Activated CD4-positive, alpha-beta T cell treated with anti-CD3 and anti-CD28 coated beads, Interleukin-2, amount 10 ng/mL, durations not matched to agents 24 days and 14 days (primary cell): ENCODE measurements at regions not wholly inside any gene's neighbourhood (a gene's known extent, or its start where the extent isn't known, plus 50 kb on each side); places are given as distances from the start of the nearest gene placed in this dataset.
"Not testable (repeated sequence)": the region's sequence is repeated elsewhere in the genome, so short reads cannot be mapped to it uniquely, and the experiment has no call there.

ENCODE experiments used
- DNase-seq: peaks from one replicate; pipeline ENCODE4 v3.0.0; 2022
- H3K27ac Mint-ChIP-seq: one replicate; pipeline ENCODE4 v1.8.0; 2022; ENCODE audit warnings: mild to moderate bottlenecking, mixed read lengths
- H3K27me3 Mint-ChIP-seq: one replicate; pipeline ENCODE4 v1.8.0; 2022; ENCODE audit warnings: mixed read lengths
- H3K36me3 Mint-ChIP-seq: one replicate; pipeline ENCODE4 v1.8.0; 2022; ENCODE audit warnings: low read depth, mild to moderate bottlenecking, mixed read lengths
- H3K4me1 Mint-ChIP-seq: one replicate; pipeline ENCODE4 v1.8.0; 2021; ENCODE audit warnings: mixed read lengths
- H3K4me3 Mint-ChIP-seq: one replicate; pipeline ENCODE4 v1.8.0; 2022; ENCODE audit warnings: mild to moderate bottlenecking, moderate library complexity, mixed read lengths
- H3K9me3 Mint-ChIP-seq: one replicate; pipeline ENCODE4 v1.8.0; 2021; ENCODE audit warnings: mixed read lengths
- intact Hi-C: fragments of 100-400 bp; cut with micrococcal nuclease; formaldehyde crosslinking; loops from one replicate; pipeline ENCODE4 v1.15.1; 2023

DNA sequence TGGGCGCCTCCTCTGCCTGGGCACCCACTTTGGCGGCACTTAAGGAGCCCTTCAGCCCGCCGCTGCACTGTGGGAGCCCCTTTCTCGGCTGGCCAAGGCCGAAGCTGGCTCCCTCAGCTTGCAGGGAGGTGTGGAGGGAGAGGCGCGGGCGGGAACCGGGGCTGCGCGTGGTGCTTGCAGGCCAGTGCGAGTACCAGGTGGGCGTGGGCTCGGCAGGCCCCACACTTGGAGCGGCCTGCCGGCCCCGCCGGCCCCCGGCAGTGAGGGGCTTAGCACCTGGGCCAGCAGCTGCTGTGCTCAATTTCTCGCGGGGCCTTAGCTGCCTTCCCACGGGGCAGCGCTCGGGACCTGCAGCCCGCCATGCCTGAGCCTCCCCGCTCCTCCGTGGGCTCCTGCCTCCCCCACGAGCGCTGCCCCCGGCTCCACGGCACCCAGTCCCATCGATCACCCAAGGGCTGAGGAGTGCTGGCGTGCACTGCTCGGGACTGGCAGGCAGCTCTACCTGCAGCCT, 182.4 kb upstream of the GPRIN3 start:
- not testable (repeated sequence) for H3K36me3 Mint-ChIP-seq, DNase-seq, H3K27me3 Mint-ChIP-seq, H3K4me1 Mint-ChIP-seq, H3K4me3 Mint-ChIP-seq, H3K9me3 Mint-ChIP-seq, H3K27ac Mint-ChIP-seq
- intact Hi-C loops, result loop anchor here (5.0 to 10.0 kb wide), 2 partner anchors 115 to 412 kb away; no protein-coding TSS in a partner anchor

DNA sequence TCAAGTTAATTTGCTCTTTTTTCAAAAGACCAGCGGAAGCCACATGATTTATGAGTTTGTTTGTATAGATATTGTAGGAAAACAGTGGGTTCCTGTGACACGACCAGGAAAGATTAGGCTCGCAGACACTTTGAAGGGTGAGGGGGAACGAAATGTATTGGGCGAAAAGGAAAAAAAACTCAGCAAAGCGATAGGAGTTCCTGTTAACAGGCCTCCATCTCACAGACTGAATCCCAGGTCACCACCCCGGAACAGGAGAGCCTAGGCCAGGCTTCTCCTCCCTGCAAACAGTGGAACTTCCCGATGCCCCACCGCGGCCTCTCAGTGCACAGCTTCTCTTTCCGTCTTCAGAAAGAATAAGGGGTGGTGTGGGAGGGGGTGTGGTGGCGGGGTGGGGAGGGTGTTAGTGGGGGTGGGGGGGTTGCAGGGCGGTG, 181.8 kb upstream of the GPRIN3 start:
- no peaks in the 10 kb centered on the region for H3K4me1 Mint-ChIP-seq
- intact Hi-C loops, result loop anchor here (5.0 to 10.0 kb wide), 2 partner anchors 115 to 413 kb away; no protein-coding TSS in a partner anchor
- H3K4me3 Mint-ChIP-seq, result no peak overlapping the region
- DNase-seq, result no peak
- H3K36me3 Mint-ChIP-seq, result no peaks in the 10 kb centered on the region
- no peak overlapping the region for H3K27ac Mint-ChIP-seq
- H3K27me3 Mint-ChIP-seq, result no peaks in the 10 kb centered on the region
- H3K9me3 Mint-ChIP-seq, result no peaks in the 10 kb centered on the region

GRCh38 chr4:89488736-89489135, 181.1 kb upstream of the GPRIN3 start:
- no peaks in the 10 kb centered on the region for H3K9me3 Mint-ChIP-seq
- no peaks in the 10 kb centered on the region for H3K27me3 Mint-ChIP-seq
- H3K4me1 Mint-ChIP-seq, result no peaks in the 10 kb centered on the region
- H3K36me3 Mint-ChIP-seq, result no peaks in the 10 kb centered on the region
- intact Hi-C loops, result loop anchor here (5.0 to 10.0 kb wide), 2 partner anchors 116 to 414 kb away; no protein-coding TSS in a partner anchor
- no peak for DNase-seq
- no peak overlapping the region for H3K4me3 Mint-ChIP-seq
- no peak overlapping the region for H3K27ac Mint-ChIP-seq

DNA sequence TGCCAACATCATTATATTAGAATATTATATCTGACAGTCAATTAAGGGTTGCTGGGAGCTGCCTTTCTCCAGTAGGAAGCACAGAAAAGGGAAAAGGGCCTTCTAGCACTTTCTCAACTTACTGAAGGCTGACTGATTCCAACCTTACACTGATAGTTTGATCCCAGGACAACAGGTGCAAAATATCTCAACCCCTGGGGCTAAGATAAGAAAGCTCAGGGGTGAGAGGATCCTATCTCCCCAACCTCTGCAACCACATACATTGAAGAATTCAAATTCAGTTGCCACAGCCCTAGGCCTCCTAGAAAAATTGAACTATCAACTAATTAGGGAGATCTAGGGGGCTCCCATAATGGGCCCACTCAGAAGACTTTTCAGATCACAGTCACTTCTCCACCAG, 179.1 kb upstream of the GPRIN3 start:
- Mint-ChIP-seq H3K4me3 (no peak overlapping the region), H3K27ac (no peak overlapping the region), H3K9me3 (no peaks in the 10 kb centered on the region), H3K4me1 (no peaks in the 10 kb centered on the region), H3K36me3 (no peaks in the 10 kb centered on the region), H3K27me3 (no peaks in the 10 kb centered on the region)
- DNase-seq, result no peak
- intact Hi-C loops, result loop anchor here (5.0 to 10.0 kb wide), 2 partner anchors 118 to 416 kb away; no protein-coding TSS in a partner anchor

DNA sequence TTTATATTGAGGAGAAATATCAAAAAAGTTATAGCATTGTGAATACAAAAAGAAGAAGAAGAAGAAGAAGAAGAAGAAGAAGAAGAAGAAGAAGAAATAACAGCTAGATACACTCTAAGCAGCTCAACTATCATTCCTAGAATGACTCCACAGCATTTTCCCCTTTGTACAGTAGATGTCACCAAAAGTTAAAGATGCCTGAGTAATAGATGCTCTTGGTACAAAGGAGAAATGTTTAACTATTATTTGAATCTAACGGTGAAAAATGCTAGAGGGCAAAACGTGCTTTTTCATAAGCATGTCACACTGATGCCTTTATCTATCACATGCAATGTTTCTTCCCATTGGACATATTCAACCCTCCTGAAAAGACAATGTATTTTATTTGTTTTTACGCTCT, 178.4 kb upstream of the GPRIN3 start:
- Mint-ChIP-seq H3K4me1 (no peaks in the 10 kb centered on the region), H3K36me3 (no peaks in the 10 kb centered on the region), H3K27ac (no peak overlapping the region), H3K27me3 (no peaks in the 10 kb centered on the region), H3K9me3 (no peaks in the 10 kb centered on the region), H3K4me3 (no peak overlapping the region)
- intact Hi-C loops, result loop anchor here (5.0 to 10.0 kb wide), 2 partner anchors 119 to 416 kb away; no protein-coding TSS in a partner anchor
- DNase-seq, result no peak

DNA sequence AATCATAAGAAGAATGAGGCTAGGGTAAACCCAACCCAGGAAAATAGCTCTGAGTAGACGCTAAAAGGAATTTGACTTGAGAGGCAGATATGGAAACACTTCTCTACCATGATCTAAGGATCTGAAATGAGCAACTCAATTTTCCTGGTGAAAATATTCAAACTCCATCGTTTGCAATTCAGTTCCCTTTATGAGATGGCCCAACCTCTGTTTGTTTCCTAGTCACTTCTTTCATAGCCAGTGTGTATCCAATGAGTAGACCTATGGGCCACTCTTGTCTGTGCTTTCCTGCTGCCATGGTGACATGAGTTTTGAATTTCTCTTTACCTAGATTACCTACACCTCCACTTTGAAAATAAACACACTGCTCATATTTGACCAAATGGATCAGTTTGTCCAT, 176.2 kb upstream of the GPRIN3 start:
- intact Hi-C loops, result loop anchor here (10.0 kb wide), 1 partner anchor 121 kb away; no protein-coding TSS in a partner anchor
- no peaks in the 10 kb centered on the region for H3K36me3 Mint-ChIP-seq
- H3K9me3 Mint-ChIP-seq, result peaks cover 6% of the 10 kb centered on the region
- H3K27me3 Mint-ChIP-seq, result peaks cover 3% of the 10 kb centered on the region
- no peak overlapping the region for H3K27ac Mint-ChIP-seq
- H3K4me1 Mint-ChIP-seq, result no peaks in the 10 kb centered on the region
- DNase-seq, result no peak
- no peak overlapping the region for H3K4me3 Mint-ChIP-seq

- no peaks in the 10 kb centered on the region for H3K4me1 Mint-ChIP-seq
- intact Hi-C loops, result loop anchor here (10.0 kb wide), 1 partner anchor 122 kb away; no protein-coding TSS in a partner anchor
- no peak for DNase-seq
- no peak overlapping the region for H3K4me3 Mint-ChIP-seq
- H3K27me3 Mint-ChIP-seq, result peaks cover 3% of the 10 kb centered on the region
- H3K27ac Mint-ChIP-seq, result no peak overlapping the region
- no peaks in the 10 kb centered on the region for H3K36me3 Mint-ChIP-seq
- H3K9me3 Mint-ChIP-seq, result peaks cover 6% of the 10 kb centered on the region
These were observed 175.5 kb upstream of the GPRIN3 start for GRCh38 chr4:89482926-89483595.

GRCh38 chr4:89482251-89482650, 174.7 kb upstream of the GPRIN3 start:
- intact Hi-C loops, result loop anchor here (10.0 kb wide), 1 partner anchor 123 kb away; no protein-coding TSS in a partner anchor
- Mint-ChIP-seq H3K4me3 (no peak overlapping the region), H3K4me1 (no peaks in the 10 kb centered on the region), H3K27ac (no peak overlapping the region), H3K36me3 (no peaks in the 10 kb centered on the region), H3K9me3 (peaks cover 6% of the 10 kb centered on the region), H3K27me3 (peaks cover 3% of the 10 kb centered on the region)
- no peak for DNase-seq

DNA sequence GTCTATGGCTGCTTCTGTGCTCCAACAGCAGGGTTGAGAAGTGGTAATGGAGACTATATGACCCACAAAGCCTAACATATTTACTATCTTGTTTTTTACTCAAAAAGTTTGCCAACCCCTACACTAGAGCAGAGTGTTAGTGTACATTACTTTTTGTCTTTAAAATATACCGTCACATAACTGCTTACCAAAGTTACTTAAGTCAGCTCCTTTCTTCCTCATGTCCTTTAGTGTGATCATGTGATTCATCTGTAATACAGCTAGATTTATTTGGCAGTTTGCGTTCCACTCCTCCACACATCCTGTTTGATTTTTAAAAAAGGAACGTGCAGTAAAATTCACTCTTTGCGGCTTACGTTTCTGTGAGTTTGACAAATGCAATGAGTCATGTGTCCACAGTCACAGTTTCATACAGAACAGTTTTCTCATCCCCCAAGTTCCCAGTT, 162.4 kb upstream of the GPRIN3 start:
- Mint-ChIP-seq H3K27ac (peak overlapping the region; percentile 75), H3K4me1 (peaks cover 21% of the 10 kb centered on the region), H3K9me3 (no peaks in the 10 kb centered on the region), H3K36me3 (no peaks in the 10 kb centered on the region), H3K4me3 (peak overlapping the region; percentile 41), H3K27me3 (peaks cover 4% of the 10 kb centered on the region)
- peak; percentile 78 for DNase-seq
- intact Hi-C loops, result loop anchor here (1.0 kb wide), 1 partner anchor 39 kb away; no protein-coding TSS in a partner anchor

DNA sequence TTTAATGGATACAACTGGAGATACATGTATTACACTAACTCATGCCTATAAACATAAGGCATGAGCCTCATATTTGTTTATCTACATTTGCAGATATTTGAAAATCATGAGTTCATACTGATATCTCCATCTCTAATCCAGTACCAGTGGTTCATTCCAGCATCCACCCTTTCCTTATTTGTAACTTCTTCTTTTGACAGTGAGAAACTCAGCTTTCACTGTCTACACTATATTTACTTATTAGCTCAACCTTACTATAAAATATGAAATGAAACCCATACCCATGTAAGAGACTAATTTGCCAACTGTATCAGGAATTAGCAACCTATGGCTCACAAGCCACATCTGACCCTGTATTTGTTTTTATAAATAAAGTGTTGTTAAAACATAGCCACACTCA, 161.9 kb upstream of the GPRIN3 start:
- no peak for DNase-seq
- peak overlapping the region; percentile 41 for H3K4me3 Mint-ChIP-seq
- intact Hi-C loops, result no loop called here
- H3K36me3 Mint-ChIP-seq, result no peaks in the 10 kb centered on the region
- peak overlapping the region; percentile 70 for H3K27ac Mint-ChIP-seq
- peaks cover 21% of the 10 kb centered on the region for H3K4me1 Mint-ChIP-seq
- H3K27me3 Mint-ChIP-seq, result peaks cover 2% of the 10 kb centered on the region
- no peaks in the 10 kb centered on the region for H3K9me3 Mint-ChIP-seq

GRCh38 chr4:89468602-89469001, 161.0 kb upstream of the GPRIN3 start:
- Mint-ChIP-seq H3K4me1 (peaks cover 21% of the 10 kb centered on the region), H3K27me3 (no peaks in the 10 kb centered on the region), H3K9me3 (no peaks in the 10 kb centered on the region), H3K36me3 (no peaks in the 10 kb centered on the region), H3K27ac (no peak overlapping the region), H3K4me3 (no peak overlapping the region)
- no peak for DNase-seq
- intact Hi-C loops, result no loop called here

DNA sequence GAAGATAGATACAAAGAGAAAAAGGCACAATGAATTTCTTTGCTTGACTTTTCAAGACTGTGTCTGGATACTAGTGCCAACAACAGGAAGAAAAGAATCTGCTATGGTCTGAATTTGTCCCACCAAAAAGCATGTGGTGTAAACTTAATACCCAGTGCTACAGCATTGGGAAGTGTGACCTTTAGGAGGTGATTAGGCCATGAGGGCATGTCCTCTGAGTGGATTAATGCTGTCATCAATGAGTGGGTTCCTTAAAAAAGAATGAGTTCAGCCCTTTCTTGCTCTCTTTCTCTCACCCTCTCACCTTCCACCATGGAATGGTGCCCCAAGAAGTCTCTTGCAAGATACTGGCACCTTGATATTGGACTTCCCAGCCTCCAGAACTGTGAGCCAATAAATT, 155.7 kb upstream of the GPRIN3 start:
- Mint-ChIP-seq H3K4me1 (no peaks in the 10 kb centered on the region), H3K27me3 (peaks cover 2% of the 10 kb centered on the region), H3K4me3 (no peak overlapping the region), H3K9me3 (no peaks in the 10 kb centered on the region), H3K27ac (no peak overlapping the region), H3K36me3 (no peaks in the 10 kb centered on the region)
- intact Hi-C loops, result no loop called here
- DNase-seq, result no peak

GRCh38 chr4:89447543-89447942, 139.9 kb upstream of the GPRIN3 start:
- H3K36me3 Mint-ChIP-seq, result no peaks in the 10 kb centered on the region
- intact Hi-C loops, result no loop called here
- H3K4me1 Mint-ChIP-seq, result no peaks in the 10 kb centered on the region
- no peak overlapping the region for H3K4me3 Mint-ChIP-seq
- H3K27ac Mint-ChIP-seq, result no peak overlapping the region
- H3K9me3 Mint-ChIP-seq, result peaks cover 24% of the 10 kb centered on the region
- peaks cover 3% of the 10 kb centered on the region for H3K27me3 Mint-ChIP-seq
- DNase-seq, result no peak

DNA sequence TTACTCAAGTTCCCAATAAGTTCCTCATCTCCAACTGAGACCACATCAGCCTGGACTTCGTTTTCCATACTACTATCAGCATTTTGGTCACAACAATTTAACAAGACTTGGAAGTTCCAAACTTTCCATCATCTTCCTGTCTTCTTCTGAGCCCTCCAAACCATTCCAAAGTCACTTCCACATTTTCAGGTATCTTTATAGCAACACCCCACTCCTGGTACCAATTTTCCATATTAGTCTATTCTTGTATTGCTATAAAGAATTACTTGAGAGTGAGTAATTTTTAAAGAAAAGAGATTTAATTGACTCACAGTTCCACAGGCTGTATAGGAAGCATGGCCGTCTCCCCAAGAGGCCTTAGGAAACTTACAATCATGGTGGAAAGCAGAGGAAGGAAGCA, 138.6 kb upstream of the GPRIN3 start:
- H3K4me3 Mint-ChIP-seq, result no peak overlapping the region
- intact Hi-C loops, result no loop called here
- H3K27me3 Mint-ChIP-seq, result peaks cover 3% of the 10 kb centered on the region

More for the DNA sequence above, 138.6 kb upstream of the GPRIN3 start:
- Mint-ChIP-seq H3K4me1 (no peaks in the 10 kb centered on the region), H3K27ac (no peak overlapping the region), H3K9me3 (peaks cover 25% of the 10 kb centered on the region), H3K36me3 (no peaks in the 10 kb centered on the region)
- DNase-seq, result no peak
